ENCODE measurements at regions not wholly inside any gene's neighbourhood (a gene's known extent, or its start where the extent isn't known, plus 50 kb on each side); places are given as distances from the start of the nearest gene placed in this dataset.

DNA sequence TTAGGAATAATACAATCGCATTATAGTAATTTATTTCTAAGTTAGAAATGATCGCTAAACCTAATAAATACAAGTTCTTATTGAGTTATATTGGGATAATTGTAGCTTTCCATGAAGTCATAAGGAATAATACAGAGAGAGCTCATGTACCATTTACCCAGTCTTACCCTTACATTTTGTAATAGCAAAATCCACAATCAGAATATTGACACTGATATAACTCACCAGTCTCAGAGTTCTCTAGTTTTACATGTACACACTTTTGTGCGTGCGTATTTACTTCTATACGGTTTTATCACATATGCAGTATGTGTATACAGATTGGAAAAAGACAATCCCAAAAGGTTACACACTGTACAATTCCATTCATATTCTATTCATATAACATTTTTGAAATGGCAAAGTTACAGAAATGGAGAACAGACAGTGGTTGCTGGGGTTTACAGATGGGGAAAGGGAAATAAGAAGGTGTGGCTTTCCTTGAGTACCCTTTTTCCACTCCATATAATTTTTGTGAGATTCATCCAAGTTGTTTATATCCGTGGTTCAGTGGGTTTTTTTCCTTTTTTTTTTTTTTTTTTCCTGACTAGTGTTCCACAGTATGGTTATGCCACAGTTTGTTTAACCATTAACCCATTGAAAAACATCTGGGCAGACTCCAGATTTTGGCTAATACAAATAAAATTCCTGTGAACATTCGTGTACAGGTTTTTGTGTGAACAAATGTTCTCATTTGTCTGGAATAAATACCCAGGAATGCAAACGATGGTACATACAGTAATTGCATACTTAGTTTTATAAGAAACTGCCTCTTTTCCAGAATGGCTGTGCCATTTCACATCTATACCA, 117.2 kb downstream of the HNMT start:
- TF ChIP-seq CTCF (IDR thresholded peaks at IDR 0.05; ENCODE audit: low read depth, low read length) (no peak), POLR2A (IDR thresholded peaks at IDR 0.05; ENCODE audit: extremely low read depth, insufficient read length) (no peak), MYC (IDR thresholded peaks at IDR 0.05; ENCODE audit: low read depth, low read length) (no peak)
